Chondrocyte (in vitro differentiated cells): ENCODE measurements at regions not wholly inside any gene's neighbourhood (a gene's known extent, or its start where the extent isn't known, plus 50 kb on each side); places are given as distances from the start of the nearest gene placed in this dataset.

Experiments used
- DNase-seq: peaks from one replicate; pipeline ENCODE4 v3.0.0; 2021; ENCODE audit warnings: mixed read lengths, low spot score
- H3K27ac Mint-ChIP-seq: one replicate; pipeline ENCODE4 v1.8.0; 2021; ENCODE audit warnings: mild to moderate bottlenecking, moderate library complexity, mixed read lengths; ENCODE audit not compliant: unreplicated experiment
- H3K27me3 Mint-ChIP-seq: 2 replicates; pipeline ENCODE4 v1.8.0; 2021; ENCODE audit warnings: low read depth, mixed read lengths
- H3K36me3 Mint-ChIP-seq: 2 replicates; pipeline ENCODE4 v1.8.0; 2021; ENCODE audit warnings: low read depth, mixed read lengths
- H3K4me1 Mint-ChIP-seq: 2 replicates; pipeline ENCODE4 v1.8.0; 2021; ENCODE audit warnings: low read depth, mild to moderate bottlenecking, mixed read lengths
- H3K4me3 Mint-ChIP-seq: one replicate; pipeline ENCODE4 v1.8.0; 2021; ENCODE audit warnings: mild to moderate bottlenecking, moderate library complexity, mixed read lengths; ENCODE audit not compliant: unreplicated experiment
- H3K9me3 Mint-ChIP-seq: 2 replicates; pipeline ENCODE4 v1.8.0; 2021; ENCODE audit warnings: low read depth, mixed read lengths
- TF ChIP-seq, protein P1 (sequence below): fragments of 200-600 bp; sonication (generic); IDR thresholded peaks from 2 replicates; pipeline ENCODE4 v1.5.0; 2021; ENCODE audit warnings: antibody characterized with exemption, mild to moderate bottlenecking, moderate library complexity

DNA sequence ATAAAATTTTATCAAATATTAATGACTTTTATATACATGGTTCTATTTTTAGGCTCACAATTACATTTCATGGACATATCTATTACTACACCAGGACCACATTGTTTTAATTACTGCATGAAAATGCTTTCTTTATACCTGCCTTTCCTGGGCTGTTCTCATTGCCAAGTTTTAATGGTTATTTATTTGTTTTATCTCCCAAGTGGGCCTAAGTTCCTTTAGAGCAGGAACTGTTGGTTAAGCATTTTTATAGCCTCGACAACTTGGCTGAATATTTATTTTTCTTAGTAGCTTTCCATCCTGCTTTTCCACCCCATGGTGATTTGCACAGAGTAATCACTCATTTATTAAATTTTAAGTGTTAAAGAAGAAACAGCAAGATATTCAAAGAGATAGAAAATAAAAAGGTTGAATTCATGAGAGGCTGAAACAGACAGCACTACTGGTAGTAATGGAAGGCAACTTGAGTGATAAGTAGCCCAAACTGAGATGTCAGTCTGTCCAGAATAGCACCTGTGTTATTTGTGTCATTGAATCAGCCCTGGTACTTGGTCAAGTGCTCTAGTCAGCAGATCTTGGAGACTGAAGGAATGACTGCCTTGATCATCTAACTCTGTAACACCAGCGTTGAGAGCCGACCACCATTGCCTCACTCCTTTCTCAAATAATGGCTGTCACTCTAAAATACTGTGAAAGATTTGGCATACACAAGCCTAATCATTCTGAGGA lies 119.1 kb upstream of the EGLN3 start:
- no peak for DNase-seq
- no peaks in the 10 kb centered on the region for H3K36me3 Mint-ChIP-seq
- H3K9me3 Mint-ChIP-seq, result peaks cover 8% of the 10 kb centered on the region
- no peaks in the 10 kb centered on the region for H3K27me3 Mint-ChIP-seq
- H3K4me1 Mint-ChIP-seq, result peaks cover 5% of the 10 kb centered on the region
- no peak overlapping the region for H3K27ac Mint-ChIP-seq
- no peak overlapping the region for H3K4me3 Mint-ChIP-seq
- TF ChIP-seq, protein P1, sequence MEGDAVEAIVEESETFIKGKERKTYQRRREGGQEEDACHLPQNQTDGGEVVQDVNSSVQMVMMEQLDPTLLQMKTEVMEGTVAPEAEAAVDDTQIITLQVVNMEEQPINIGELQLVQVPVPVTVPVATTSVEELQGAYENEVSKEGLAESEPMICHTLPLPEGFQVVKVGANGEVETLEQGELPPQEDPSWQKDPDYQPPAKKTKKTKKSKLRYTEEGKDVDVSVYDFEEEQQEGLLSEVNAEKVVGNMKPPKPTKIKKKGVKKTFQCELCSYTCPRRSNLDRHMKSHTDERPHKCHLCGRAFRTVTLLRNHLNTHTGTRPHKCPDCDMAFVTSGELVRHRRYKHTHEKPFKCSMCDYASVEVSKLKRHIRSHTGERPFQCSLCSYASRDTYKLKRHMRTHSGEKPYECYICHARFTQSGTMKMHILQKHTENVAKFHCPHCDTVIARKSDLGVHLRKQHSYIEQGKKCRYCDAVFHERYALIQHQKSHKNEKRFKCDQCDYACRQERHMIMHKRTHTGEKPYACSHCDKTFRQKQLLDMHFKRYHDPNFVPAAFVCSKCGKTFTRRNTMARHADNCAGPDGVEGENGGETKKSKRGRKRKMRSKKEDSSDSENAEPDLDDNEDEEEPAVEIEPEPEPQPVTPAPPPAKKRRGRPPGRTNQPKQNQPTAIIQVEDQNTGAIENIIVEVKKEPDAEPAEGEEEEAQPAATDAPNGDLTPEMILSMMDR, result no peak

DNA sequence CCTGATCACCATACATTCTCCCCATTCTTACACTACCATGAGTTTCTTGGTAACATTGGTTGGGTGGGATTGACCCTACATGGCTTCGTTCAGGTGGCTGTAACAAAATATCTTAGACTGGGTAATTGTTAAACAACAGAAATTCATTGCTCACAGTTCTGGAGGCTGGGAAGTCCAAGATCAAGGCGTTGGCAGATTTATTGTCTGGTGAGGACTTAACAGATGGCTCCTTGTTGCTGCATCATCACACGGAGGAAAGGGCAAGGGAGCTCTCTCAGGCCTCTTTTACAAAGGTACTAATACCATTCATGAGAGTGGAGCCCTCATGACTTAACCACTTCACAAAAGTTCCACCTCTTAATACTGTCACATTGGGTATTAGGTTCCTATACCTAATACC lies 116.7 kb upstream of the EGLN3 start:
- H3K36me3 Mint-ChIP-seq, result no peaks in the 10 kb centered on the region
- TF ChIP-seq, protein P1, result no peak
- H3K4me3 Mint-ChIP-seq, result no peak overlapping the region
- H3K27ac Mint-ChIP-seq, result no peak overlapping the region
- peaks cover 5% of the 10 kb centered on the region for H3K4me1 Mint-ChIP-seq
- DNase-seq, result no peak
- H3K27me3 Mint-ChIP-seq, result no peaks in the 10 kb centered on the region
- H3K9me3 Mint-ChIP-seq, result peaks cover 4% of the 10 kb centered on the region

DNA sequence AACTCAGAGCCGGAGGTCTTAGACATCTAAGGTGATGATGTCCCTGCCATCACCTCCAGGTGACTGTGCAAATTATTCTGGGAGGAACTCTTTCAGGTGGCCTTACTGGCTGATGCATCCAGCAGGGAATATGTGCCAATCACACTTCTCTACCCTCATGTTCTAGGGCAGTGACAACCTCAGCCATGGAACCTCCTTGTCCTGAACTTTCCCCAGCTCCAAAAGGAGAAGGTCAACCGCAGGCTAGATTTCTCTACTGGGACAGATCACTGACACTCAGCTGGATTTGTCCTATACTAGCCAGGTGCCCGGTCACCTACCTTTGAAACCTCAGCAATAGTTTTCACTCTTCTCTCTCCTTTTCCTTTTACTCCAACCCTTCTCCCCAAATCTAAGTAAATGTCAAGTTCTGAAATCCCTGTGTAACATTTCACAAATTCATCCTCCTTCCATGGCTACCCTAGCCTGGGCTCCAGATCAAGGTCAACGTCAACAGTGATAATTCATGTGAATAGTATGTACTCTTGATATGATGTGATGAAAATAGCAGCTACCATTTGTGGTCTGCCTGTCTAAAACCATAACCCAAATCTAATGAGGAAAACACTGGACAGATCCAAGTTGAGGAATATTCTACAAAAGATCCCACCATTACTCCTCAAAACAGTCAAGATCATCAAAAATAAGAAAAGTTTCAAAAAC lies 115.0 kb upstream of the EGLN3 start:
- TF ChIP-seq, protein P1, result no peak
- Mint-ChIP-seq H3K36me3 (no peaks in the 10 kb centered on the region), H3K4me3 (no peak overlapping the region), H3K4me1 (peaks cover 5% of the 10 kb centered on the region), H3K27me3 (no peaks in the 10 kb centered on the region), H3K9me3 (no peaks in the 10 kb centered on the region), H3K27ac (no peak overlapping the region)
- no peak for DNase-seq

- TF ChIP-seq, protein P1, result no peak
- DNase-seq, result no peak
- peaks cover 10% of the 10 kb centered on the region for H3K4me1 Mint-ChIP-seq
- H3K9me3 Mint-ChIP-seq, result no peaks in the 10 kb centered on the region
- no peak overlapping the region for H3K27ac Mint-ChIP-seq
- no peaks in the 10 kb centered on the region for H3K27me3 Mint-ChIP-seq
- no peak overlapping the region for H3K4me3 Mint-ChIP-seq
- no peaks in the 10 kb centered on the region for H3K36me3 Mint-ChIP-seq
These were observed 114.4 kb upstream of the EGLN3 start for GRCh38 chr14:34065236-34065635.

DNA sequence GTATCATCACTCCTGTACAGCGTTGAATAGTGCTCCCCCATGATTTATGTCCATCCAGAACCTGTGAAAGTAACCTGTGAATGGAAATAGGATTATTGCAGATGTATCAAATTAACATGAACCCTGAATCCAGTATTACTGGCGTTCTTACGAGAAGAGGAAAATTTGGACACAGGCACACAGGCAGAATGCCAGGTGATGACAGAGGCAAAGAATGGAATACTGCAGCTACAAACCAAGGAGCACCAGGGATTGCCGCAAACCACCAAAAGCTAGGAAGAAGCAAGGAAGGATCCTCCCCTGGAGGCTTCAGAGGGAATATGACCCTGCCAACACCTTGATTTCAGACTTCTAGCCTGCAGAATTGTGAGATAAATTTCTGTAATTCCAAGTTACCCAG lies 113.5 kb upstream of the EGLN3 start:
- Mint-ChIP-seq H3K4me1 (peaks cover 10% of the 10 kb centered on the region), H3K4me3 (no peak overlapping the region), H3K27ac (no peak overlapping the region), H3K27me3 (no peaks in the 10 kb centered on the region), H3K36me3 (no peaks in the 10 kb centered on the region), H3K9me3 (no peaks in the 10 kb centered on the region)
- no peak for DNase-seq
- TF ChIP-seq, protein P1, result no peak
